NCI-H1417 treated with DMSO at 0.1 percent for 48 hours (cell line): ENCODE measurements at regions not wholly inside any gene's neighbourhood (a gene's known extent, or its start where the extent isn't known, plus 50 kb on each side); places are given as distances from the start of the nearest gene placed in this dataset.

Experiments used
- DNase-seq: peaks from one replicate; lab custom pipeline; 2025; lab: John Stamatoyannopoulos, UW

GRCh38 chr5:155923784-155924183 lies 403.2 kb upstream of the SGCD start:
- DNase-seq: no peak

- no peak for DNase-seq
Observed at GRCh38 chr5:155926031-155926430, 400.9 kb upstream of the SGCD start.

- no peak for DNase-seq
Observed at GRCh38 chr5:155926766-155927165, 400.2 kb upstream of the SGCD start.

DNA sequence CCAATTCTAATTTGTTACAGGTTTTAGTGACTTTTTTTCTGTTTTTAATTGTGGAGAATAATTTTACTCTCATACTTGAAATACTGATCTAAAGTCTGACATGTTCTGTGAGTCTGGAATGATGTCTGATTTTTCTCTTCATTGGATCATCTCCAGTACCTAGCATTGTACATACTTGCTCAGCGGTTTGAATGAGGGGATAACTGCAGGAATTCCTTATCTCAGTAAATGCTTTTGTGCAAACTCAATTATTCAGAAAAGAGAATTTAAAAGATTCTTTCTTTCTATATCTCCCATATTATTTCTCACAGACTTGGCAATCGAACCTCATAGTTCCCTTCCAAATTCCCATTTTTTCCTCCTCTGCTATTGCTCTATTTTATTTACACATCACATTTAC lies 397.9 kb upstream of the SGCD start:
- no peak for DNase-seq

- DNase-seq: no peak
Observed at GRCh38 chr5:155934964-155935363, 392.0 kb upstream of the SGCD start.

GRCh38 chr5:155935723-155936122 lies 391.2 kb upstream of the SGCD start:
- no peak for DNase-seq

- DNase-seq: no peak
Observed at GRCh38 chr5:155936520-155937406, 390.2 kb upstream of the SGCD start.

- no peak for DNase-seq
Observed at GRCh38 chr5:155938051-155938450, 388.9 kb upstream of the SGCD start.

- no peak for DNase-seq
Observed at GRCh38 chr5:155941340-155941739, 385.6 kb upstream of the SGCD start.

DNA sequence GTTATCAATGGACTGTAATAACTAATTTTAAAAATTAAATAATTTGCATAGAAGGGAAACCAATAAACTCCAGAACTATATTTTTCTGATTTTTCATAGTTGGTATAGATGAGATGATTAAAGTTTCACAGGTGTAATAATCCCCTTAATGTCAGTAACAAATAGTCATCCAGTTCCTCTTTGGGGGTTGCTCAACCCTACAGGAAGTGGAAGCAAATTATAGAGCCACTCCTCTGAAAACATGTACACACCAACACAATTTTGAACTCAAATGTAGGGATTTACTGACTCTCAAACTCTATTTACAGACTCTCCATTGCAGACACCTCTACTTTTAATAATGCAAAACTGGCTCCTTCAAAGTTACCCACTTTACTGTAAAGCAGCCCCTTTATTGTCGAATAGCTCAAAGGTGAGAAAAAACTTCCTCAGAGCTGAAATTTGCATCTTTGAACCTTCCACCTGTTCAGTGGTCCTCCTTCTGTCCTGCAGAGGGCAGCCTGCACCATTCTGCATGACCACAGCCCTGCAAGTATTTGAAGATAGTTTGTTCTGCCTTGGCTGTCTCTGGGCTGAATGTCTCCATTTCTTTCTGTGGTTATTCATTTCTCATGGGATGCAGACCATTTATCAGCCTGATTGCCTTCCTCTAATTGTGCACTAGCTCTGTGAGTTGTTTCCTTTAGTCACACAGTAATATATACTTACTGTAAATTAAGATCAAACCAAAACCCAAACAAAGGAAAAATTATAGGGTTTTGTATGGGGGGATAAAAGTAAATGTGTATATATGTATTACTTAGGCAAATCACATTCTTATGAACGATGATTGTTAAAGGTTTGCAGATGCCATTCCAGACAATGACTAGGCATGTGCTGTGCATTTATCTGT lies 383.2 kb upstream of the SGCD start:
- DNase-seq: peak; percentile 2

GRCh38 chr5:155947394-155948062 lies 379.4 kb upstream of the SGCD start:
- no peak for DNase-seq

DNA sequence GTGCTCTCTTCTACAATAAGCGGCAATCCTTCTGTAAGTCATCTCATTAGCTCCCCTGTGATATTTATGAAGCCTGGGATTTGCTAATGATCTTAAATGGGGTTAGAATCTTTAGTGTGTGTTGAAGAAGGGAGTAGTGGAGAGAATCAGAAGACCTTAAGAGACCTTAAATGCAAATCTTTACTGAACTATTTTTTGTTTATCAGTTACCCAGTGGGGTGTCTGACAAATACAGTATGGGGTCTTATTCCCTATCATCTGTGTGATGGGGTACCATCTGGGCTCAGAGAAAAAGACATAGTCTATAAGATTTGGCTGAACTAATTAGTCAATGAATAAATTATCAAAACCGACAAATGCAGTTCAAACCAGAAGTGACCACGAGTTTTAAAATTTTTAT lies 378.4 kb upstream of the SGCD start:
- DNase-seq: no peak

GRCh38 chr5:155952486-155953089 lies 374.4 kb upstream of the SGCD start:
- no peak for DNase-seq

DNA sequence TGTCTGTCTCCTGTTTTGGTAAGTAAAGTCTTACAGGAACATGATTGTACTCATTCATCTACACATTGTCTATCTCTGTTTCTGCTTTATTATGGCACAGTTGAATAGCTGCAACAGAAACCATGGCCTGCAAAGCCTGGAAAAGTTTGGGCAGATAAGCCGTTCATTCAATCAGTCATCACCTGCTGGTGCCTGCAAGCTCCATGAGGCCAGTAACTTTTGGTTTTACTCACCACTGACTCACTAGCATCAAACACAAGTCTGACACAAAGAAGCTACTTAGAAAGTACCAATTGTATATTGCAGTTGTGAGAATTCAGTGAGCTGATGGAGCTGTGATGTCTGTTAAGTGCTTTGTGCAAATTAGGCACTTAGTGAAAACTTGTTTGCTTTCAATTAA lies 373.6 kb upstream of the SGCD start:
- DNase-seq: no peak

GRCh38 chr5:155954701-155955445 lies 372.1 kb upstream of the SGCD start:
- DNase-seq: no peak

DNA sequence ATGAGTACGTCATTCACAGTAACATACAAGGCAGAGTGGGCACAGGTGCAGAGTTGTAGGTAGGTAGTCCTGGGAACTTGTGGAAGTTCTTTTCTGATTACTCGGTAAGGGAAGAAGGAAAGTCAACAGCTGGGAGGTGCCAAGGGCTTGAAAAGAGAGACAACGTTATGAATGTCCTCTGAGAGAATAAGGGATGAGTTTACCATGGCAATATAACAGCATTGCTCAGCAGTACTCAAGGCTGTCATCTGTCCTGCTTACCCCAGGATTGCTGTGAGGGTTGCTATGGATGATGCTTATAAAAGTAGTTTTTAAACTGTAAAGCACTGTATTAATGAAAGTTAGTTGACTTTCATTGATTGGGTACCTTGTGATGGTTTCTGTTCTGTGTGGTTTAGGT lies 369.1 kb upstream of the SGCD start:
- no peak for DNase-seq

- no peak for DNase-seq
Observed at GRCh38 chr5:155959082-155959481, 367.9 kb upstream of the SGCD start.

- no peak for DNase-seq
Observed at GRCh38 chr5:155960177-155960576, 366.8 kb upstream of the SGCD start.

GRCh38 chr5:155969537-155969936 lies 357.4 kb upstream of the SGCD start:
- DNase-seq: no peak

GRCh38 chr5:155974369-155974768 lies 352.6 kb upstream of the SGCD start:
- no peak for DNase-seq

- DNase-seq: no peak
Observed at GRCh38 chr5:155978850-155979249, 348.1 kb upstream of the SGCD start.
